GM21381 (cell line): ENCODE measurements at regions not wholly inside any gene's neighbourhood (a gene's known extent, or its start where the extent isn't known, plus 50 kb on each side); places are given as distances from the start of the nearest gene placed in this dataset.

ENCODE experiments used
- ATAC-seq: cut with Tn5 transposase; IDR thresholded peaks from one replicate; pipeline ENCODE4 v1.9.1; 2021; ENCODE audit warnings: mild to moderate bottlenecking, moderate library complexity; ENCODE audit not compliant: unreplicated experiment

DNA sequence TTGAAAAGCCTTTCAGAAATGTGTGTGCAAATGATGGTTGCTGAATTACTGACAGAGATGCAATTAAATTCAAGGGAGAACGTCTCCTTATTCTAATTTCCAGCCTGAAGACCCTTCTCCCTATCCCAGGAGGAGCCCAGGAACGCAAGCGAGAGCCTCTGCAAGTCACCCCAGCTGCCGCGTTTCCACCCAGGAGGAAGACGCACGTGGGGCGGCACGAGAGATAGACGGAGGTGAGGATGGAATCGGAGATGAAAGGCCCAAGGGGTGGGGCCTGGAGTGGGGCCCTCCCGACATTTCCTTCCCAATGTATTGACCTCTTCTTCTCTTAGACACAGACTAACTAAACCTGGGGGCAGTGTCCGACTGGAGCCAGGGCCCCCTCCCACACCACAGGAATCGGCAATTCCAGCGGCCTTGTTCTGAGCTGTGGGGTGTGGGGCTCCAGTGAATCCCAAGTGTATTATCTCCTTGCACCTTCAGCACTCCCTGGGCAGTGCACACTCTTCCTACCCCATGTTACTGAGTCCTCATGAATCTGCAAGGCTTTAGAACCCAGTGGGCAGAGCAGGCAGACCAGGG lies 322.5 kb downstream of the AJAP1 start:
- ATAC-seq = no peak

DNA sequence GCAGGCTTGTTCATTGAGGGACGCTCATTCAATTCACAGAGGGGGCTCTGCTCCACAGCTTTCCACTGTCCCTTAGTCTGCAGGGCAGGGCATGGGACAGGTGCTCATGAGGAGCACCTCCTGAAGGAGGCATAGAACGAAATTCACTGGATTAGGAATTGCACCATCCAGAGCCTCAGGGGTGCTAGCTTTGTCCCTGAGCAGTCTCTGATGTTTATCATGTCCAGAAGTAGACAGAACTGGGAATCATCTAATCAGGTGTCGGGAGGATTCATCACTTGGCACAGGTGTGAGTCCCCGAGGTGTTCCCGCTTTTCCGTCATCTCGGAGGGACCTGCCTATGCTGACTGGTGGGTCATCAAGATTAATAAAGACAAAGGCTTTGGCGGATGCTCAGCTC lies 321.4 kb downstream of the AJAP1 start:
- no peak for ATAC-seq

DNA sequence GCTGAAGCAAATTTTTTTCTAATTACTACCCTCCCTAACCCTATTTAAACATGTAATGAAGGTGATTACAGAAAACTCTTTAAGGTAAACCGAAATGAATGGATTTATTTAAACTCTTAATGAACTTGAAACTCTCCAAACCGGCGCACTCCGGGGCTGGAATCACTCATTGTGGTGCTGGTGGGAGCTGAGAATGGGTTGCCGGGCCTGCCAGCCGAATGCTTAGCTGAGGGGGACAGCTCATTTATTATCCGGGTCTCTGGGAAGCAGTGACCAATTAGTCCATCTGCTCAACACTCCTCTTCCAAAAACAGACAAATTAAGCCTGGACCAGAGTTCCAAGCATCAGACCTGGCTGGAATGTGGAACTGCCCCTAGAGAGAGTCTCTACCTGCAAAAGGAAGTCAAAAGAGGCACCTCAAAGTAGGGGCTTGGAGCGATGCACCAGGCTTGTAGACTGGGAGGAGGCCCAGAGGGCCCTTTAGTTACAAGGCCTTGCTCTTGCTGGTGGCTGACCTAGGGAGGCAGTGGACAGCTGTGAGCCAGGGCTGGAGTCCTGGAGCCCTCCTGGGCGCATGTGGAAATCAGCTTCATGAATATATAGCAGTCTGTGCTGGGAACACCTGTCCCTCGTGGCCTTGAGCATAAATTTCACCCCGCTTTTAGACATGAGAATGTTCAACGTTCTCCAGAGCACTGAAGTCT lies 320.7 kb downstream of the AJAP1 start:
- ATAC-seq = no peak

DNA sequence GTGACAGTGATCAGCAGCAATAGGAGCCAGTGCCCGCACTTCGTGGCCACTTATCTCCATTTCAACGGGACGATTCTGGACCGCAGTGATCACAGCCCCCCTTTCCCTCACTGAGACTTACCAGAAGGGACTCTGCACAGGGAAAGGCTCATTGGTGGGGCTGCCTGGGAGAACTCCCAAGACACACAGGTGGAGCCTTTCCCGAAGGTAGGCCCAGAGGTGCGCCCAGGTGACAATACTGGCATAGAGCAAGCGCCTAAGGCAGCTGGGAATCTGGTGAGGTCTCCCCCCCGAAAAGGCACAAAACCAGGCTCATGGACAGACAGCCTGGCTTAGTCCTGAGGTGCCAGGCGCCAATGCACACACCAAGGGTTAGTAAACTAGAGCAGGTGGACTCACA lies 318.9 kb downstream of the AJAP1 start:
- no peak for ATAC-seq

DNA sequence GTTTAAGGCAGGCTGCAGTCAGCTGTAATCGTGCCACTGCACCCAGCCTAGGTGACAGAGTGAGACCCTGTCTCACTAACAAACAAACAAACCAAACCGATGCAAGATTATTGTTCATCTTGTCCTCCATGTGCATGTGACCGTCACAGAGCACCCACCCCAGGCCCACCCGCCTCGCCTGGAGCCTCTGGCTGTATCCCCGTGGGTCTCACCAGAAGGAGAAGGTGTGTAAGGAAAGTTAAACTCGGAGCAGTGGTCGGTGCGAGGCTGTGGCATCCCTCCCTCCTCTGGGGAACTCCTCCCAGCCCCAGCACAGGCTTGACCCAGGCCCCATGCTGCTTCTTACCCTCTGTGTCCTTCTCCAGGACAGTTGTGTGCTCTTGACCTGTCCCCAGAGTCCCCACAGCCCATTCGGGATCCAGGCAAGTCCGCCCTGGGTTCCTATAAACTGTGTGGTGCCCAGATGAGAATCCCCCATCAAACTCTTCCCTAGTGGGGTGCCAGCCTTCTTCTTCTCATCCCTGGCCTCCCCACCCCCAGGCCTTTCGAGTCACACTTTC lies 318.4 kb downstream of the AJAP1 start:
- ATAC-seq = no peak

DNA sequence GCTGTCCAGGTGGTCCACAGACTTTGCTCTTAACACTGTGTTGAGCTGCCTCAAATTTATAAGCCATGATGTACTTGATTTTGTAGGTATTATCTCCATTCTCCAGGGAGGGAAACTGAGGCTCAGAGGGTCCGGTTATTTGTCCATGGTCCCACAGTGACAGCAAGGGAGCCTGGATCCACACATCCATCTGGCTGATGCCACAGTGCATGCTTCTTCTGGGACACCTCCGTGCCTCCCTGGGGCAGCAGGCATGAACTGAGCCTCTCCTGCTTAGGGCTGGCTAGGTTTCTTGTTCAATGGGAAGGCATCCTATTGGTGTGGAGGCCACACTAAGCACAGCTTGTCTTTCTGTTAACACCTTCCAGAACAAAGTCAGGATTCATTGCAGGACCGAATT lies 317.3 kb downstream of the AJAP1 start:
- no peak for ATAC-seq

DNA sequence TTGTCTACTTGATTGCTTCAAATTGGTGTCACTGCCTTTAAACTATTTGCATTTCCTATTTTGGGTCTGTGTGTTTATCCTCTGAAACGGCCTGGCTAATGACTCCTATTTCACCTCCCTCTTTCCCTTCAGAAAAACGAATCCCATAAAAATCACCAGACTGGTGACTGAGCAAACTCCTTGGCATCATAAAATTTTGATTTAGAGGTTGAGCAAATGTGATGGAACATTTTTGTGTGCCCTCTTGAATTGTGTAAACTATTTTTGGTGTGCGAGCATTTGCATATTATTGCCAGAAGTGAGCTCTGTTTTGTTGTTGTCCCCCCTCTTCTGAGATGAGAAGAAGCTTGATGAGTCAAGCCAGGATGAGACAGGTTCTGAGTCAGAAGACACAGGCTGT lies 316.1 kb downstream of the AJAP1 start:
- no peak for ATAC-seq

DNA sequence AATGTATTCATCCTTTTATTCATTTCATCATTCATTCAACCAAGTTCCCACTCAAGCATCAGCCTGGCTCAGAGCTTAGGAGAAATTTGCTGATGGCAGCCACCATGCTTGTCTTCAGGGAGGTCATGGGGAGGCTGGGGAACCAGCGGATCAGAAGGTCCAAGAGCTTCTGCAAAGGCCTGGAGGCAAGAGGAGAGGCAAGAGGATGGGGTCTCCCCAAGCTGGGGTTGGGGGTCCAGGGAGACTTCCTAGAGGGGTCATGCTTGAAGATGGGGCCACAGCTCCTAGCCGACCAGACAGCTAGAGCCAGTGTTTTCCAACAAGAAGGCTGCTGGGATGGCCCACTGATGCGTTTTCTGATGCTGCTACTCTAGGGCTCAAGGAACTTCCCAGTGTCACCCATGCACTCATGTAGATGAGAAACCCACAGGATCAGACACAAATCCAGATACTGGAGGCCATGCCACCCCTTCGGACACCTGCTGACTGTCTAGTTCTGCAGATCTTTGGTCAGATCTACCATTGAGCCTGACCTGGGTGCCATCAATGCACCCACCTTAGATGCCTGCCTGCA lies 315.2 kb downstream of the AJAP1 start:
- ATAC-seq = no peak

DNA sequence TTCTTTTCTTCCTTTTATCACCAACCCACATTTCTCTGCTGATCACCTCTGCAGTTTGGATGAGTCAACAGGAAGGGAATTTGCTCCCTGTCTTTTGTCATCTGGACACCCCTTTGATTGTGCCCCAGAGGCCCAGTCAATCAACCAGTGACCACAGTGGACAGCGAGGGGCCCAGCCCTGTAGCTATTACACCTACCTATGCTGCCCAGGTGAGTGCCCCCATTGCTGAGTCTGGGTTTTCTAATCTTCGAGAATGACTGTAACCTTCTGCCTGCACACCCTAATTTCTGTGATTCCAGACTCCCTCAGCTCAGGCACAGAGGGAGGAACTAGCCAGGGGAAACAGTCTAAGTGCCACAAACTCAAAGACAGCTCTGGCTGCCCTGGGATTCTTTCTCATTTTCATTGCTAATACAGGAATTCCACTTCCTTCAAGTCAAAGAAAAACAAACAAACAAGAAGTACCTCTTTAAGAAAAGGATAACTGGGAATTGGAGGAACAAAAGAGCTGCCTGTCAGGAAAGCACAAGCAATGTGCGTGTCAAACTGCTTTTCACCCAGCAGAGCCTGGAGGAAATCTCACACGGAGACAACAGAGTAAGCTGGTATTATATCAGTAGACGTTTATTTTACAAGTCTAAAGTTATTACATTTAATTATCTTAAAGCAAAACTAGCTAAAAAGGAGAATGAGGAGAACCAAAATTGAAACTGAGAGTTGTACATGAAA lies 311.1 kb downstream of the AJAP1 start:
- ATAC-seq = no peak

DNA sequence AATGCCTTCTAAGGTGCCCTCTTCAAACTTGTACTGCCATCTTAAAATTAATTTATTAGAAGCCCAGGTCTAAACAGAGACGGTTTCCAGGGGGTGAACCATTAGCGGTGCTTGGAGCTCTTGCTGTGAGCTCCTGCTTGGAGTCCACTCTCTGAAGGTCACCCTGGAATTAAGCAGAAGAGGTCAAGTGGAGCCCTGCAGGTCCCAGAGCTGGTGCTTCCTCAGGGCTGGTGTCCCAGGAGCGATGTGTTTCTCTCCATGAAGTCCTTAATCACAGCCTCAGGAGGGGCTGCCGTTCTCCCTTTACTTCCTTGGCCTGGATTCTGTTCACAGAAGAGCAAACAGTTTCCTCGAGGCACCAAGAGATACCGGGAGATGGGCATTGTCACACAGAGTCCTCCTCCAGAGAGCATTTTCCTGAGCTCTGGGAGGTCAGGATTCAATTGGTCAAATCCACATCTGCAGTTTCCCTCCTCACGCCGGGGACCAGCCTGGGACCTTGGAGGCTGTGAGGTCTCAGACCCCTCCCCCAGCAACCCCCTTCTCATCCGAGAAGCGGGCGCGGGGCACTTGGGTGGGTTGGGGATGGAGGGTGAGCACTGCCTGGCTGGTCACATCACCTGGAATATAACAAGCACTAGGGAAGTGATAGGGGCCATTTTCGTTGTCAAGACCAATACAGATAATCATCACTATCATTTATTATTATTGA lies 310.4 kb downstream of the AJAP1 start:
- no peak for ATAC-seq

DNA sequence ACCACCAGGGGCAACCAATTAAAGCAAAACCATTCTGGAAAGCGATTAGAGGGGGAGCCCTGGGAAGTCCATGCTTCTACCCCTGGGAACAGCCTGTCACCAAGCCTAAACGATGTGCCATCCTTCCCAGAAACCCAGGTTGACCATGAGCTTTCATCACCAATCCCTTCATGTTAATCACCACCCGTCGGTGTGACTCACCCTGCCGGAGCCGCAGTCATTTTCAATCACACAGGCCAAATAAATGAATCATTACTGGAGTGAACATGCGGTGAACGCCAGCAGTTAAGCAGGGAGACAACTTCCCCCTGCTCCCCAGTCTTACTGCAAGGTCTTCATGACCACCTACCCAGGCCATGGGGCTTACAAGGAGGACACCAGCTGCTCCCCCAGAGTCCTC lies 308.8 kb downstream of the AJAP1 start:
- ATAC-seq = no peak

DNA sequence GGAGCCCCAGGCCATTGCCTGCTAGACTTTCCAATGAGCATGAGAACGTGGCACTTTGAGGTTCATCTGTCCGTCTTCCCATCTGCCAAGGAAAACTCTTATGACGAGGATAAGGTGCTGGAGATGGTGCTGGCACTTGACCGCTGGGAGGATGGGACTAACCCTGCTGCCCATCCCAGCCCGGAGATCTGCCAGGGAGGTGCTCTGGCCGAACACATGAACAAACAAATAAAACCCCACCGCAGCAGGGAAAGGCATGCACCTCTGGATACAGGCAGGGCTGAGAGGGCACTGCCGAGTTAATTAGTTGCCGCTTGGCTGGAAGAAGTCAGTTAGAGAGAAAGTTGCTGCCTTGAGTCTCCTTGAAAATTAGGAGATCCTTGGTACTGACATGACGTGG lies 308.4 kb downstream of the AJAP1 start:
- ATAC-seq = no peak

DNA sequence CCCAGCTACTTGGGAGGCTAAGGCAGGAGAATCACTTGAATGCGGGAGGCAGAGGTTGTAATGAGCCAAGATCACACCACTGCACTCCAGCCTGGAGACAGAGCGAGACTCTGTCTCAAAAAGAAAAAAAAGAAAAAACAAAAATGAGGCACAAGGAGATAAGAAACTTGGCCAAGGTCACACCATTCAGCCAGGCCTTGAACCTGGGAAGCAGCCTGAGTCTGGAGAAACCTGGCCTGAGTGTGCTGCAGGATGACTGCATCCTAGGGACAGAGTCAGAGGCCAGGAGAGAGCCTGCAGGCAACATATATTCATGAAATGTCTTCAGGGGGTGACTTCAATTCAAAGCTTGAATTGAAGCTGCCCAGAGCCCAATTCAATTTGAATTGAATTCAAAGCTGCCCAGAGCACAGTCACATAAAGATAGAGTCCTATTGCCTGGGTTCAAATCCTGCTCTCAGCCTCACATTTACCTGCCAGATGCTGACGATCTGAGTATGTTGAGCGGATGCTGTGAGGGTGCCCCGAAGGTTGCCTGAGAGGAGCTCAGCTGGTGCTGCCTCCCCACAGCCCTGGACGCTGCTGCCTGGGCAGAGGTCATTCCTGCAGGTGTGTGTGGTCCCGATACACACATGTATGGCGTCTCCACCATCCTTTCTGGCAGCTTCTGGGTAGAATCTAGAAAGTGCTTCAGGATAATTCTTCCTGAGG lies 307.7 kb downstream of the AJAP1 start:
- ATAC-seq = no peak

DNA sequence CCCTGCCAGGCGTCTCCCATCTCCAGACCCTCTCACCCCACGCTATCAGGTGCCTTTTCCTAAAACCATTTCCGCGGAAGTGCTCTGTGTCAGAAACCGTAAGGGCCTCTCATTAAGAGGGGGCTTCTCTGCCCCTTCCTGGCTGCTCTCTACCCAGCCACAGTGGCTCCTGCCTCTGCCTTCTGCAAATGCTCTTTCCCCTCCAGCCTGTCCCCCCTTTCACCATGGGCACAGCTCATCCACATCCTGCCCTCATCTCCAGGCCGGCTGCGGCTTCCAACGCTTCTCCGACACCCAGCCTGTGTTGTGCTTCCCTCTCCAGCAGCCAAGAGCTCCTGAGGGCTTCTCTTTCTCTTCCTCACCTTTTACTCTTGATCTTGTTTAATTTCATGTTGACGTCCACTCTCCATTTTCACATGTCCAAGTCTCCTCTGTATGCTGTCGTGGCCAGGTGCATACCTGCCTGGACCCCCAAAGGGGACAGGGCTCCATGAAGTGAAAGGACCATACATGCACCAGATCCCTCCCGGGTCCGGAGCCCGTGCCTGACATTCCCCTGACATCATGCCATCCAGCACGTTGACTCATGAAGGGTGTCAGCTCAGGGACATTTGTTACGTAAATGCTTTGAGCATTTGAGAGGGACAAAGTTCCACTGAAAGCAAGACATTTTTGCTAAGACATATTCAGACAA lies 306.5 kb downstream of the AJAP1 start:
- no peak for ATAC-seq

DNA sequence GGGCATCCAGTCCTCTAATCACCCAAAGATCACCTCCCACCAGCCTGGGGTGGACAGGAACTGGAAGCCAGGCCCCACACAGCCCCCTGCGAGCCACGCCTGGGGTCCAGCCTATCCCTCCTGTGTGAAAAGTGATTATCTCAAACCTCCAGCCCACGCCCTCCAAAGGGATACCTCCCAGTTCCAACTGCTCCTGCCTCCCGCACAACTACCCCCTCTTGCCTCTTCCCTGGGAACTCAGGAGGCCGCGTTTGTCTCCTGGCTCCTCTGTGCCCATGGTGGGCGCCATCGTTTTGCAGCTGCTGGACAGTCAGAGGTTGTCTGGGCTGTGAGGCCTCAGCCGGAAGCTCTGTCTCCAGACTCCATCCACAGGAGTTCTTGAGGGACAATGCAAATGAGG lies 305.9 kb downstream of the AJAP1 start:
- ATAC-seq = no peak

DNA sequence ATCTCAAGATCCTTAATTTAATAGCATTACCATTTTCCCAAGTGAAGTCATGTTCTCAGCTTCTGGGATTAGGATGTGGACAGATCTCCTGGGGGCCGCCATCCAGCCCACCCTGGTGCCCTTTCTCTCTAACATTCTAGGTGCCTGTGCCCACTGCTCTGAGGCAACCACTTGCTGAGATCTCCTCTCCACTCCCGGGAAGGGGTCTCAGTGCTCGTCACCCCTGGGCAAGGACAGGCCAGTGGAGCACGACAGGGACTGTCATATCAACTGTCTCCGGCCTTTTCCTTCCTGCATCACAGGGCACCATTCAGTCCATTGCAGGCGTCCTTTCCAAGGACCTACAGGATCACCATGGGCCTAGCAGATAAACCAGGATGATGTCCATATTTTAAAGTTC lies 304.8 kb downstream of the AJAP1 start:
- ATAC-seq = no peak

DNA sequence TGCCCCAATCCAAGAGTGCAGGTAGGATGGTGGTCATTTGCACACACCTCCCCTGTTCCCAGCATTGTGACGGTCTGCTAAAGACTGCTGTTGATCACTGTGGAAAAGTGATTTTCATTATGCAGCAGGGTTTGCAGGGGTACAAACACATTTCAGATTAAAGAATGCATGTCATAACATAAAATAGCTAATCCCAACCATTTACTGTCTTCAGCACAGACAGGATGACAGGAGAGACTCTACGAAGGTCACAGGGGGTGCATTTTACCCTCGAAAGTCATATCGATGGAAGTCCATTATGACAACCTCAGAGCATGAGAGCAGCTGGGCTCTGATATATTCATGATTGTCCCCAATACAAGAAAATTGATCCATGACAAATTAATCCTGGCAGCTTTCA lies 302.6 kb downstream of the AJAP1 start:
- ATAC-seq = no peak

DNA sequence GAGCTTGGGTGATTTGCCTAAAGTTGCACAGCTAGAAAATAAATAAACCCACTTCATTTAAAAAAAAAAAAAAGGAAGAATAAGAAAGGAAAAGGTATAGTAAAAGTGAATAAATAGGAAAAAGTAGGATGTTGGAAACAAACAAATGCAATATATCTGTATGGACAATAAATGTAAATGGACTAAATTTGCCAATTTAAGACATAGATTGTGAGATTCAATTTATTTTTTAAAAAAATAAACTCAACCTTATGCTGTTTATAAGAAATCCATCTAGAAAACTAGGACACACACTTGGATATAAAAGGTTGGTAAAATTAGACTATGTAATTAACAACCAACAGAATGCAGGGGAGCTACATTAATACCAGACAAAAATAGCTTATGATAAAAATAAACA lies 300.0 kb downstream of the AJAP1 start:
- no peak for ATAC-seq

DNA sequence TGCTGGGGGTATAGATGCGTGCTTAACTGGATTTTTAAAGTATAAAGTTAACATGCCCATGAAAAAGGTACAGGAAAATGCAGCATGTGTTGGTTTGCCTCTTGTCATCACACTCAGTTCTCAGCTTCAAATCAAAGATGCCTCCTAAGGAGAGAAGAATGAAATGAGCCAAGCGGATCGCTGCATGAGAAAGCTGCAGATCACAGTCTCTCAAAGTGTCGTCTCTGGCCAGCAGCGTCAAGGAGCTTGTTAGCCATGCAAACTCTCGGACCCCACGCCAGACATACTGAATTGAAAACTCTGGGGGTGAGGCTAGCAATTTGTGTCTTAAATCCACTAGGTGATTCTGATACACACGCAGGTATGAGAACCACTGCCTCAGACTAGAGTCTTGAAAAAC lies 297.2 kb downstream of the AJAP1 start:
- no peak for ATAC-seq

DNA sequence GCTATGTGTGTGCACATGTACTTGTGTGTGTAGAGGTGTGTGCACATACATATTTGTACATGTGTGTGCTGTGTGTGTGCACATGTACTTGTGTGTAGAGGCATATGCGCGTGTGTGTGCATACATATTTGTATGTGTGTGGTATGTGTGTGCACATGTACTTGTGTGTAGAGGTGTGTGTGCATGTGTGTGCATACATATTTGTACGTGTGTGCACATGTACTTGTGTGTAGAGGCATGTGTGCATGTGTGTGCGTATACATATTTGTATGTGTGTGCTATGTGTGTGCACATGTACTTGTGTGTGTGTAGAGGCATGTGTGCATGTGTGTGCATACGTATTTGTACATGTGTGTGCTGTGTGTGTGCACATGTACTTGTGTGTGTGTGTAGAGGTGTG lies 291.9 kb downstream of the AJAP1 start:
- no peak for ATAC-seq
